ENCODE measurements at regions not wholly inside any gene's neighbourhood (a gene's known extent, or its start where the extent isn't known, plus 50 kb on each side); places are given as distances from the start of the nearest gene placed in this dataset.

GRCh38 chr17:72333570-72333969 is 212.8 kb downstream of the SOX9 start:
- intact Hi-C loops (cut with DNase I): no loop called here
- no peak for DNase-seq (ENCODE audit: low spot score)

GRCh38 chr17:72334205-72334604 is 213.4 kb downstream of the SOX9 start:
- no peak for DNase-seq (ENCODE audit: low spot score)
- intact Hi-C loops (cut with DNase I): no loop called here

- intact Hi-C loops (cut with DNase I): loop anchor here in 1 of 2 donors (5.0 kb wide), 1 partner anchor 986 kb away; no protein-coding TSS in a partner anchor
- DNase-seq (ENCODE audit: low spot score): no peak
These were observed 215.4 kb downstream of the SOX9 start for GRCh38 chr17:72336026-72336803.

GRCh38 chr17:72336804-72337070 is 215.9 kb downstream of the SOX9 start:
- no peak for DNase-seq (ENCODE audit: low spot score)
- intact Hi-C loops (cut with DNase I): loop anchor here in 1 of 2 donors (5.0 kb wide), 1 partner anchor 986 kb away; no protein-coding TSS in a partner anchor

- intact Hi-C loops (cut with DNase I): loop anchor here in 1 of 2 donors (5.0 kb wide), 1 partner anchor 984 kb away; no protein-coding TSS in a partner anchor
These were observed 217.5 kb downstream of the SOX9 start for GRCh38 chr17:72338304-72338703.

GRCh38 chr17:72338847-72339790 is 218.3 kb downstream of the SOX9 start:
- DNase-seq (ENCODE audit: low spot score): no peak

More at GRCh38 chr17:72338304-72338703, 217.5 kb downstream of the SOX9 start:
- no peak for DNase-seq (ENCODE audit: low spot score)

GRCh38 chr17:72340836-72341235 is 220.0 kb downstream of the SOX9 start:
- intact Hi-C loops (cut with DNase I): no loop called here
- no peak for DNase-seq (ENCODE audit: low spot score)

More at GRCh38 chr17:72338847-72339790, 218.3 kb downstream of the SOX9 start:
- intact Hi-C loops (cut with DNase I): loop anchor here in 1 of 2 donors (5.0 kb wide), 1 partner anchor 983 kb away; no protein-coding TSS in a partner anchor

GRCh38 chr17:72342061-72342460 is 221.2 kb downstream of the SOX9 start:
- intact Hi-C loops (cut with DNase I): no loop called here

GRCh38 chr17:72342627-72343527 is 222.1 kb downstream of the SOX9 start:
- DNase-seq (ENCODE audit: low spot score): no peak
- intact Hi-C loops (cut with DNase I): no loop called here

More at GRCh38 chr17:72342061-72342460, 221.2 kb downstream of the SOX9 start:
- no peak for DNase-seq (ENCODE audit: low spot score)

- intact Hi-C loops (cut with DNase I): no loop called here
- no peak for DNase-seq (ENCODE audit: low spot score)
These were observed 223.1 kb downstream of the SOX9 start for GRCh38 chr17:72343911-72344310.

- DNase-seq (ENCODE audit: low spot score): no peak
- intact Hi-C loops (cut with DNase I): no loop called here
These were observed 223.8 kb downstream of the SOX9 start for GRCh38 chr17:72344613-72345012.

GRCh38 chr17:72345088-72345487 is 224.3 kb downstream of the SOX9 start:
- no peak for DNase-seq (ENCODE audit: low spot score)
- intact Hi-C loops (cut with DNase I): no loop called here

- DNase-seq (ENCODE audit: low spot score): no peak
- intact Hi-C loops (cut with DNase I): no loop called here
These were observed 224.7 kb downstream of the SOX9 start for GRCh38 chr17:72345536-72345935.

- no peak for DNase-seq (ENCODE audit: low spot score)
- intact Hi-C loops (cut with DNase I): no loop called here
These were observed 225.5 kb downstream of the SOX9 start for GRCh38 chr17:72346306-72346705.

GRCh38 chr17:72349011-72349410 is 228.2 kb downstream of the SOX9 start:
- no peak for DNase-seq (ENCODE audit: low spot score)
- intact Hi-C loops (cut with DNase I): no loop called here

- intact Hi-C loops (cut with DNase I): no loop called here
- no peak for DNase-seq (ENCODE audit: low spot score)
These were observed 228.7 kb downstream of the SOX9 start for GRCh38 chr17:72349491-72349995.

GRCh38 chr17:72350073-72350472 is 229.3 kb downstream of the SOX9 start:
- DNase-seq (ENCODE audit: low spot score): no peak
- intact Hi-C loops (cut with DNase I): no loop called here

GRCh38 chr17:72351365-72351764 is 230.5 kb downstream of the SOX9 start:
- no peak for DNase-seq (ENCODE audit: low spot score)
- intact Hi-C loops (cut with DNase I): no loop called here

GRCh38 chr17:72351884-72352346 is 231.1 kb downstream of the SOX9 start:
- intact Hi-C loops (cut with DNase I): no loop called here
- no peak for DNase-seq (ENCODE audit: low spot score)

All from posterior vena cava (tissue), 2 donors.